22Rv1 (cell line): ENCODE measurements at regions not wholly inside any gene's neighbourhood (a gene's known extent, or its start where the extent isn't known, plus 50 kb on each side); places are given as distances from the start of the nearest gene placed in this dataset.

Experiments used
- CTCF ChIP-seq: fragments of 450-650 bp; IDR thresholded peaks from 2 replicates; pipeline ENCODE4 v1.5.1; 2017; ENCODE audit warnings: mild to moderate bottlenecking
- ZFX ChIP-seq: fragments of 450-650 bp; IDR thresholded peaks from 2 replicates; pipeline ENCODE4 v1.6.1; 2017; ENCODE audit warnings: antibody characterized with exemption, borderline replicate concordance

- no peak for TF ChIP-seq CTCF
- TF ChIP-seq ZFX = no peak
These were observed 226.0 kb upstream of the PDE3A start for GRCh38 chr12:20142316-20142715.
